ENCODE measurements at regions not wholly inside any gene's neighbourhood (a gene's known extent, or its start where the extent isn't known, plus 50 kb on each side); places are given as distances from the start of the nearest gene placed in this dataset.

DNA sequence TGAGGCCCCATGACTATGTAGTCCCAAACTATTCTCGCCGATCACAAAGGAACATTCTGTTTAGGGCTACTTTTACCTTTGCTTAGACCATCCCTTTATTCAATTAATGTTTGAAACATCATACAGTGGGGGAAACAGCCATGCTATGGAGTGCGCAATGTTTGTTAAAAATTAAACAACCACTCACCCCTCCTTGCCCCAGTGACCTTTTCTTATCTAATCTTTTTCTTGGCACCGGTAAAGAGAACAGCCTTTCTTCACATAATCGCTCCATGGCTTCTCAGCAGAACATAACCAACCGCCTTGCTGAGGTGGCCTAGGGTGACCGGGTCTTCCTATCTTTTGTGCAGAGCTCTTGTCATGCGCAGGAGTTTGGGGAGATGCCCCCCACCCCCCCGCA, 152.6 kb downstream of the VCX3A start:
- ChIA-PET RAD21 (ENCODE audit: unreplicated experiment) (no interaction called here), SMC1A (ENCODE audit: uncharacterized antibody, unreplicated experiment) (interaction anchor here (0.6 kb wide), 1 partner anchor 12 kb away, joined by 3 read pairs; no protein-coding TSS in a partner anchor), CTCF (no interaction called here), POLR2A (no interaction called here)
- 66% methylated on average over 9 of the region's 9 CpGs for WGBS (ENCODE audit: insufficient coverage, insufficient replicate concordance, low lambda C conversion rate, missing lambda C conversion rate)
- H2AFZ ChIP-seq (ENCODE audit: control insufficient read depth, low read depth, low read length): no peak overlapping the region
- no peaks in the 10 kb centered on the region for H3K79me2 ChIP-seq (ENCODE audit: control insufficient read depth, insufficient read depth, low read length)
- no peaks in the 10 kb centered on the region for H3K4me1 ChIP-seq (ENCODE audit: control insufficient read depth, insufficient read depth, low read length)
- H3K9me3 ChIP-seq (replicated peaks; ENCODE audit: control insufficient read depth, insufficient read depth, low read length): no peaks in the 10 kb centered on the region
- TF ChIP-seq SUZ12 (IDR thresholded peaks at IDR 0.05; ENCODE audit: unreplicated experiment): no peak
- TF ChIP-seq USF1 (IDR thresholded peaks at IDR 0.05; ENCODE audit: borderline replicate concordance, extremely low read length, insufficient read depth, low read depth, low read length): no peak
- no peak for TF ChIP-seq LARP7 (IDR thresholded peaks at IDR 0.05)
- no peak for TF ChIP-seq NFYB (IDR thresholded peaks at IDR 0.05; ENCODE audit: insufficient read depth, low read depth, low read length)
- no peak for TF ChIP-seq TCF12 (IDR thresholded peaks at IDR 0.05; ENCODE audit: low read depth, low read length)
- TF ChIP-seq ZNF217 (IDR thresholded peaks at IDR 0.05): no peak
- TF ChIP-seq ZSCAN29 (IDR thresholded peaks at IDR 0.05): no peak
- TF ChIP-seq, protein P1, sequence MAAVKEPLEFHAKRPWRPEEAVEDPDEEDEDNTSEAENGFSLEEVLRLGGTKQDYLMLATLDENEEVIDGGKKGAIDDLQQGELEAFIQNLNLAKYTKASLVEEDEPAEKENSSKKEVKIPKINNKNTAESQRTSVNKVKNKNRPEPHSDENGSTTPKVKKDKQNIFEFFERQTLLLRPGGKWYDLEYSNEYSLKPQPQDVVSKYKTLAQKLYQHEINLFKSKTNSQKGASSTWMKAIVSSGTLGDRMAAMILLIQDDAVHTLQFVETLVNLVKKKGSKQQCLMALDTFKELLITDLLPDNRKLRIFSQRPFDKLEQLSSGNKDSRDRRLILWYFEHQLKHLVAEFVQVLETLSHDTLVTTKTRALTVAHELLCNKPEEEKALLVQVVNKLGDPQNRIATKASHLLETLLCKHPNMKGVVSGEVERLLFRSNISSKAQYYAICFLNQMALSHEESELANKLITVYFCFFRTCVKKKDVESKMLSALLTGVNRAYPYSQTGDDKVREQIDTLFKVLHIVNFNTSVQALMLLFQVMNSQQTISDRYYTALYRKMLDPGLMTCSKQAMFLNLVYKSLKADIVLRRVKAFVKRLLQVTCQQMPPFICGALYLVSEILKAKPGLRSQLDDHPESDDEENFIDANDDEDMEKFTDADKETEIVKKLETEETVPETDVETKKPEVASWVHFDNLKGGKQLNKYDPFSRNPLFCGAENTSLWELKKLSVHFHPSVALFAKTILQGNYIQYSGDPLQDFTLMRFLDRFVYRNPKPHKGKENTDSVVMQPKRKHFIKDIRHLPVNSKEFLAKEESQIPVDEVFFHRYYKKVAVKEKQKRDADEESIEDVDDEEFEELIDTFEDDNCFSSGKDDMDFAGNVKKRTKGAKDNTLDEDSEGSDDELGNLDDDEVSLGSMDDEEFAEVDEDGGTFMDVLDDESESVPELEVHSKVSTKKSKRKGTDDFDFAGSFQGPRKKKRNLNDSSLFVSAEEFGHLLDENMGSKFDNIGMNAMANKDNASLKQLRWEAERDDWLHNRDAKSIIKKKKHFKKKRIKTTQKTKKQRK (IDR thresholded peaks at IDR 0.05; ENCODE audit: low read depth, low read length): no peak
- no peak for TF ChIP-seq TCF3 (IDR thresholded peaks at IDR 0.05; ENCODE audit: borderline replicate concordance, insufficient read depth, low read depth, low read length)
- TF ChIP-seq, protein P2, sequence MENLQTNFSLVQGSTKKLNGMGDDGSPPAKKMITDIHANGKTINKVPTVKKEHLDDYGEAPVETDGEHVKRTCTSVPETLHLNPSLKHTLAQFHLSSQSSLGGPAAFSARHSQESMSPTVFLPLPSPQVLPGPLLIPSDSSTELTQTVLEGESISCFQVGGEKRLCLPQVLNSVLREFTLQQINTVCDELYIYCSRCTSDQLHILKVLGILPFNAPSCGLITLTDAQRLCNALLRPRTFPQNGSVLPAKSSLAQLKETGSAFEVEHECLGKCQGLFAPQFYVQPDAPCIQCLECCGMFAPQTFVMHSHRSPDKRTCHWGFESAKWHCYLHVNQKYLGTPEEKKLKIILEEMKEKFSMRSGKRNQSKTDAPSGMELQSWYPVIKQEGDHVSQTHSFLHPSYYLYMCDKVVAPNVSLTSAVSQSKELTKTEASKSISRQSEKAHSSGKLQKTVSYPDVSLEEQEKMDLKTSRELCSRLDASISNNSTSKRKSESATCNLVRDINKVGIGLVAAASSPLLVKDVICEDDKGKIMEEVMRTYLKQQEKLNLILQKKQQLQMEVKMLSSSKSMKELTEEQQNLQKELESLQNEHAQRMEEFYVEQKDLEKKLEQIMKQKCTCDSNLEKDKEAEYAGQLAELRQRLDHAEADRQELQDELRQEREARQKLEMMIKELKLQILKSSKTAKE (IDR thresholded peaks at IDR 0.05; ENCODE audit: low read depth, poor library complexity, severe bottlenecking): no peak
- no peak for TF ChIP-seq TCF7 (IDR thresholded peaks at IDR 0.05; ENCODE audit: borderline replicate concordance)
- TF ChIP-seq ZNF622 (IDR thresholded peaks at IDR 0.05): no peak
- no peak for TF ChIP-seq HDAC2 (IDR thresholded peaks at IDR 0.05)
- TF ChIP-seq, protein P3, sequence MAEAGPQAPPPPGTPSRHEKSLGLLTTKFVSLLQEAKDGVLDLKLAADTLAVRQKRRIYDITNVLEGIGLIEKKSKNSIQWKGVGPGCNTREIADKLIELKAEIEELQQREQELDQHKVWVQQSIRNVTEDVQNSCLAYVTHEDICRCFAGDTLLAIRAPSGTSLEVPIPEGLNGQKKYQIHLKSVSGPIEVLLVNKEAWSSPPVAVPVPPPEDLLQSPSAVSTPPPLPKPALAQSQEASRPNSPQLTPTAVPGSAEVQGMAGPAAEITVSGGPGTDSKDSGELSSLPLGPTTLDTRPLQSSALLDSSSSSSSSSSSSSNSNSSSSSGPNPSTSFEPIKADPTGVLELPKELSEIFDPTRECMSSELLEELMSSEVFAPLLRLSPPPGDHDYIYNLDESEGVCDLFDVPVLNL (IDR thresholded peaks at IDR 0.05; ENCODE audit: low read depth, low read length): no peak
- TF ChIP-seq NR2C2 (IDR thresholded peaks at IDR 0.05; ENCODE audit: borderline replicate concordance, control insufficient read depth, insufficient read length, low read depth): no peak
- TF ChIP-seq MXI1 (IDR thresholded peaks at IDR 0.05; ENCODE audit: low read depth, low read length): no peak
- TF ChIP-seq STAT3 (IDR thresholded peaks at IDR 0.05; ENCODE audit: low read depth, low read length): no peak
- TF ChIP-seq ATF3 (IDR thresholded peaks at IDR 0.05; ENCODE audit: borderline replicate concordance, extremely low read depth, low read depth, low read length): no peak
- H3K27ac ChIP-seq (ENCODE audit: control insufficient read depth, insufficient read depth): no peak overlapping the region
- no peak for FAIRE-seq
- DNase-seq (ENCODE audit: low read depth, low spot score): no peak
- H3K36me3 ChIP-seq (ENCODE audit: control insufficient read depth in 2 of 2, insufficient read depth in 2 of 2, low read length in 1 of 2): no peaks in the 10 kb centered on the region
- in situ Hi-C loops (cut with MboI) (no loop called here), intact Hi-C loops (cut with micrococcal nuclease; ENCODE audit: unreplicated experiment) (no loop called here)
- ATAC-seq: no peak
- no peak overlapping the region for H3K4me2 ChIP-seq (ENCODE audit: control insufficient read depth, insufficient read depth)
- no peak overlapping the region for H3K4me3 ChIP-seq
- H3K9ac ChIP-seq (ENCODE audit: control insufficient read depth, insufficient read depth, low read length): no peak overlapping the region
- no TSS peak for BruUV-seq (replicated peaks)
- no peaks in the 10 kb centered on the region for H4K20me1 ChIP-seq (ENCODE audit: control insufficient read depth, insufficient read depth)
- H3K27me3 ChIP-seq (replicated peaks in 1 of 2; ENCODE audit: control insufficient read depth in 2 of 2, insufficient read depth in 2 of 2, low read length in 1 of 2): no peaks in the 10 kb centered on the region

All from GM12878 (cell line).